GM23338 (cell line): ENCODE measurements at regions not wholly inside any gene's neighbourhood (a gene's known extent, or its start where the extent isn't known, plus 50 kb on each side); places are given as distances from the start of the nearest gene placed in this dataset.

Experiments used
- ATAC-seq: fragments of 200-7000 bp; cut with Tn5 transposase; 3 replicates; pipeline ENCODE4 v1.9.1; 2020
- DNase-seq: peaks from one replicate; pipeline ENCODE4 v3.0.0-alpha.2; 2015; ENCODE audit warnings: low spot score
- H2AFZ ChIP-seq: fragments of 200-600 bp; sonication (generic); 2 replicates; pipeline ENCODE4 v1.8.0; 2016; ENCODE audit warnings: antibody characterized with exemption, mild to moderate bottlenecking, moderate library complexity
- H3F3A ChIP-seq: fragments of 200-600 bp; sonication (generic); replicated peaks from 2 replicates; pipeline ENCODE4 v1.8.0; 2017; ENCODE audit warnings: antibody characterized with exemption, mixed run types, low read depth
- H3K27ac ChIP-seq: fragments of 200-600 bp; sonication (generic); 2 replicates; pipeline ENCODE4 v1.6.1; 2016; ENCODE audit warnings: low read depth
- H3K27me3 ChIP-seq: fragments of 200-600 bp; sonication (generic); 2 replicates; pipeline ENCODE4 v1.8.0; 2016; ENCODE audit warnings: mild to moderate bottlenecking, mixed run types, moderate library complexity; ENCODE audit not compliant: insufficient read depth
- H3K36me3 ChIP-seq: fragments of 200-600 bp; sonication (generic); 2 replicates; pipeline ENCODE4 v1.8.0; 2016; ENCODE audit warnings: mild to moderate bottlenecking; ENCODE audit not compliant: insufficient read depth
- H3K4me1 ChIP-seq: fragments of 200-600 bp; sonication (generic); 2 replicates; pipeline ENCODE4 v1.8.0; 2016; ENCODE audit warnings: mild to moderate bottlenecking, moderate library complexity; ENCODE audit not compliant: insufficient read depth
- H3K4me2 ChIP-seq: fragments of 200-600 bp; sonication (generic); 2 replicates; pipeline ENCODE4 v1.7.1; 2017; ENCODE audit warnings: mixed run types
- H3K4me3 ChIP-seq: fragments of 200-600 bp; sonication (generic); 2 replicates; pipeline ENCODE4 v1.6.1; 2016; ENCODE audit warnings: mixed run types
- H3K79me2 ChIP-seq: fragments of 200-600 bp; sonication (generic); replicated peaks from 2 replicates; pipeline ENCODE4 v1.8.0; 2017; ENCODE audit warnings: mild to moderate bottlenecking; ENCODE audit not compliant: insufficient read depth
- H3K9me2 ChIP-seq: fragments of 200-600 bp; sonication (generic); 2 replicates; pipeline ENCODE4 v1.8.0; 2017; ENCODE audit not compliant: insufficient read depth
- H4K20me1 ChIP-seq: fragments of 200-600 bp; sonication (generic); replicated peaks from 2 replicates; pipeline ENCODE4 v1.8.0; 2017; ENCODE audit warnings: mild to moderate bottlenecking; ENCODE audit not compliant: insufficient read depth
- H3K27ac Mint-ChIP-seq: 2 replicates; pipeline ENCODE4 v1.8.0; 2020; ENCODE audit warnings: inconsistent platforms, mild to moderate bottlenecking, moderate library complexity, mixed read lengths
- H3K27me3 Mint-ChIP-seq: 3 replicates; pipeline ENCODE4 v1.8.0; 2022; ENCODE audit warnings: low read depth, mild to moderate bottlenecking, moderate library complexity, mixed read lengths, inconsistent platforms; ENCODE audit not compliant: insufficient read depth, poor library complexity
- H3K36me3 Mint-ChIP-seq: 3 replicates; pipeline ENCODE4 v1.8.0; 2021; ENCODE audit warnings: low read depth, mild to moderate bottlenecking, inconsistent platforms, moderate library complexity, mixed read lengths
- H3K4me1 Mint-ChIP-seq: 3 replicates; pipeline ENCODE4 v1.8.0; 2020; ENCODE audit warnings: mild to moderate bottlenecking, inconsistent platforms, mixed read lengths
- H3K4me3 Mint-ChIP-seq: 3 replicates; pipeline ENCODE4 v1.8.0; 2021; ENCODE audit warnings: moderate library complexity, mild to moderate bottlenecking, inconsistent platforms, mixed read lengths
- H3K9me3 Mint-ChIP-seq: 3 replicates; pipeline ENCODE4 v1.8.0; 2020; ENCODE audit warnings: moderate library complexity, mild to moderate bottlenecking, inconsistent platforms, mixed read lengths
- CREB1 ChIP-seq: fragments of 250-450 bp; sonication (Bioruptor Pico); IDR thresholded peaks from 2 replicates; pipeline ENCODE4 v1.5.0; 2020; ENCODE audit warnings: low read depth, mild to moderate bottlenecking, moderate library complexity
- EZH2 ChIP-seq: fragments of 200-600 bp; sonication (generic); IDR thresholded peaks from one replicate; pipeline ENCODE4 v1.8.0; 2017; ENCODE audit warnings: antibody characterized with exemption, mild to moderate bottlenecking, low read depth; ENCODE audit not compliant: unreplicated experiment
- EZH2phosphoT487 ChIP-seq: fragments of 200-600 bp; sonication (generic); IDR thresholded peaks from one replicate; pipeline ENCODE4 v1.8.1; 2018; ENCODE audit warnings: antibody characterized with exemption; ENCODE audit not compliant: unreplicated experiment
- JUNB ChIP-seq: IDR thresholded peaks from one replicate; pipeline ENCODE4 v1.6.1; 2016; ENCODE audit warnings: antibody characterized with exemption; ENCODE audit not compliant: unreplicated experiment
- NANOG ChIP-seq: IDR thresholded peaks from 2 replicates; pipeline ENCODE4 v1.6.1; 2016; ENCODE audit warnings: antibody characterized with exemption, borderline replicate concordance
- POLR2AphosphoS5 ChIP-seq: IDR thresholded peaks from 2 replicates; pipeline ENCODE4 v1.6.1; 2016; ENCODE audit warnings: antibody characterized with exemption, low read depth
- STAT1 ChIP-seq: IDR thresholded peaks from one replicate; pipeline ENCODE4 v1.6.1; 2016; ENCODE audit warnings: antibody characterized with exemption; ENCODE audit not compliant: unreplicated experiment
- ZNF114 ChIP-seq: fragments of 250-450 bp; sonication (Bioruptor Pico); IDR thresholded peaks from 2 replicates; pipeline ENCODE4 v1.5.0; 2020; ENCODE audit warnings: mild to moderate bottlenecking, moderate library complexity
- ZNF331 ChIP-seq: fragments of 250-450 bp; sonication (Bioruptor Pico); IDR thresholded peaks from 2 replicates; pipeline ENCODE4 v1.5.0; 2020; ENCODE audit warnings: low read depth, mild to moderate bottlenecking, moderate library complexity
- TF ChIP-seq, protein P1 (sequence below): fragments of 250-450 bp; sonication (Bioruptor Pico); IDR thresholded peaks from 2 replicates; pipeline ENCODE4 v1.5.0; 2020; ENCODE audit warnings: mild to moderate bottlenecking, moderate library complexity
- TF ChIP-seq, protein P2 (sequence below): IDR thresholded peaks from 2 replicates; pipeline ENCODE4 v1.6.1; 2016; ENCODE audit warnings: antibody characterized with exemption
- TF ChIP-seq, protein P3 (sequence below): IDR thresholded peaks from one replicate; pipeline ENCODE4 v1.6.1; 2018; ENCODE audit warnings: antibody characterized with exemption; ENCODE audit not compliant: unreplicated experiment
- TF ChIP-seq, protein P4 (sequence below), 2 experiments: fragments of 200-600 bp in 1 of 2; sonication (generic) in 1 of 2; conservative IDR thresholded peaks; 2 replicates each; pipeline versions ENCODE4 v1.5.1 to v1.6.1; 2016 to 2017; ENCODE audit warnings: antibody characterized with exemption in 2 of 2, low read depth in 2 of 2, mild to moderate bottlenecking in 2 of 2, moderate library complexity in 1 of 2

DNA sequence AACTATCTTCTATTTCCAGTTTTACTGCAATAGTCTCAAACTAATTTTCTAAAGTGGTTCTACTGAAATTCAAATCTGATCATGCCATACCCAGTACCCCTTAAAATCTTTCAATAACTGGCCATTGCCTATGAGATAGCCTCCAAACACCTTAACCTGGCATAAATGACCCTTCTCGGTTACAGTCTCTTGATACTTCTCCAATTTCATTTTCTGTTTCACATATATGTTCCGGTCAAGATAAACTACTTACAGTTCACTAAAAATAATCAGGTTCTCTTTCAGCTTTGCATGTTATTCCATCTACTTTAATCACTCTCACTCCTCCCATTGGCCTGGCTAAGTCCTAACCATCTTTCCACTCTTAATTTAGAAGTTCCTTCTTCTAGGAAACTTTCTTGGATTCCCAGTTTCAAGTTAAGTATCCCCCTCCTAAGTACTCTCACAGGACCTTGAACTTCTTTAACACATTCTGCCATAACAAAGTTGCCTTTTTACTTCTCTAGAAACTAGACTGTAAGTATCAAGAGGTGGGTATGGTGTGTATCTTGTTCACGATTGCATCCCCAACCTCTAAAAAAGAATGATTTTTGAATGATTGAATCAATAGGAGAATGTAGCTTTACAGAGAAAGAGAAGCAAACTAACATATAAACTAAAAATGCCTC, 110.2 kb upstream of the RBBP8 start:
- no peaks in the 10 kb centered on the region for H4K20me1 ChIP-seq
- peaks cover 4% of the 10 kb centered on the region; the same call in 2 of the 3 replicates for H3K4me1 Mint-ChIP-seq
- no peaks in the 10 kb centered on the region for H3K27me3 Mint-ChIP-seq
- TF ChIP-seq, protein P1, sequence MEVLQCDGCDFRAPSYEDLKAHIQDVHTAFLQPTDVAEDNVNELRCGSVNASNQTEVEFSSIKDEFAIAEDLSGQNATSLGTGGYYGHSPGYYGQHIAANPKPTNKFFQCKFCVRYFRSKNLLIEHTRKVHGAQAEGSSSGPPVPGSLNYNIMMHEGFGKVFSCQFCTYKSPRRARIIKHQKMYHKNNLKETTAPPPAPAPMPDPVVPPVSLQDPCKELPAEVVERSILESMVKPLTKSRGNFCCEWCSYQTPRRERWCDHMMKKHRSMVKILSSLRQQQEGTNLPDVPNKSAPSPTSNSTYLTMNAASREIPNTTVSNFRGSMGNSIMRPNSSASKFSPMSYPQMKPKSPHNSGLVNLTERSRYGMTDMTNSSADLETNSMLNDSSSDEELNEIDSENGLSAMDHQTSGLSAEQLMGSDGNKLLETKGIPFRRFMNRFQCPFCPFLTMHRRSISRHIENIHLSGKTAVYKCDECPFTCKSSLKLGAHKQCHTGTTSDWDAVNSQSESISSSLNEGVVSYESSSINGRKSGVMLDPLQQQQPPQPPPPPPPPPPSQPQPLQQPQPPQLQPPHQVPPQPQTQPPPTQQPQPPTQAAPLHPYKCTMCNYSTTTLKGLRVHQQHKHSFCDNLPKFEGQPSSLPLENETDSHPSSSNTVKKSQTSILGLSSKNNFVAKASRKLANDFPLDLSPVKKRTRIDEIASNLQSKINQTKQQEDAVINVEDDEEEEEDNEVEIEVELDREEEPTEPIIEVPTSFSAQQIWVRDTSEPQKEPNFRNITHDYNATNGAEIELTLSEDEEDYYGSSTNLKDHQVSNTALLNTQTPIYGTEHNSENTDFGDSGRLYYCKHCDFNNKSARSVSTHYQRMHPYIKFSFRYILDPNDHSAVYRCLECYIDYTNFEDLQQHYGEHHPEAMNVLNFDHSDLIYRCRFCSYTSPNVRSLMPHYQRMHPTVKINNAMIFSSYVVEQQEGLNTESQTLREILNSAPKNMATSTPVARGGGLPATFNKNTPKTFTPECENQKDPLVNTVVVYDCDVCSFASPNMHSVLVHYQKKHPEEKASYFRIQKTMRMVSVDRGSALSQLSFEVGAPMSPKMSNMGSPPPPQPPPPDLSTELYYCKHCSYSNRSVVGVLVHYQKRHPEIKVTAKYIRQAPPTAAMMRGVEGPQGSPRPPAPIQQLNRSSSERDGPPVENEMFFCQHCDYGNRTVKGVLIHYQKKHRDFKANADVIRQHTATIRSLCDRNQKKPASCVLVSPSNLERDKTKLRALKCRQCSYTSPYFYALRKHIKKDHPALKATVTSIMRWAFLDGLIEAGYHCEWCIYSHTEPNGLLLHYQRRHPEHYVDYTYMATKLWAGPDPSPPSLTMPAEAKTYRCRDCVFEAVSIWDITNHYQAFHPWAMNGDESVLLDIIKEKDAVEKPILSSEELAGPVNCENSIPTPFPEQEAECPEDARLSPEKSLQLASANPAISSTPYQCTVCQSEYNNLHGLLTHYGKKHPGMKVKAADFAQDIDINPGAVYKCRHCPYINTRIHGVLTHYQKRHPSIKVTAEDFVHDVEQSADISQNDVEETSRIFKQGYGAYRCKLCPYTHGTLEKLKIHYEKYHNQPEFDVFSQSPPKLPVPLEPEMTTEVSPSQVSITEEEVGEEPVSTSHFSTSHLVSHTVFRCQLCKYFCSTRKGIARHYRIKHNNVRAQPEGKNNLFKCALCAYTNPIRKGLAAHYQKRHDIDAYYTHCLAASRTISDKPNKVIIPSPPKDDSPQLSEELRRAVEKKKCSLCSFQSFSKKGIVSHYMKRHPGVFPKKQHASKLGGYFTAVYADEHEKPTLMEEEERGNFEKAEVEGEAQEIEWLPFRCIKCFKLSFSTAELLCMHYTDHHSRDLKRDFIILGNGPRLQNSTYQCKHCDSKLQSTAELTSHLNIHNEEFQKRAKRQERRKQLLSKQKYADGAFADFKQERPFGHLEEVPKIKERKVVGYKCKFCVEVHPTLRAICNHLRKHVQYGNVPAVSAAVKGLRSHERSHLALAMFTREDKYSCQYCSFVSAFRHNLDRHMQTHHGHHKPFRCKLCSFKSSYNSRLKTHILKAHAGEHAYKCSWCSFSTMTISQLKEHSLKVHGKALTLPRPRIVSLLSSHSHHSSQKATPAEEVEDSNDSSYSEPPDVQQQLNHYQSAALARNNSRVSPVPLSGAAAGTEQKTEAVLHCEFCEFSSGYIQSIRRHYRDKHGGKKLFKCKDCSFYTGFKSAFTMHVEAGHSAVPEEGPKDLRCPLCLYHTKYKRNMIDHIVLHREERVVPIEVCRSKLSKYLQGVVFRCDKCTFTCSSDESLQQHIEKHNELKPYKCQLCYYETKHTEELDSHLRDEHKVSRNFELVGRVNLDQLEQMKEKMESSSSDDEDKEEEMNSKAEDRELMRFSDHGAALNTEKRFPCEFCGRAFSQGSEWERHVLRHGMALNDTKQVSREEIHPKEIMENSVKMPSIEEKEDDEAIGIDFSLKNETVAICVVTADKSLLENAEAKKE (CRISPR knock-in tag) = no peak
- TF ChIP-seq POLR2AphosphoS5 (no peak), STAT1 (no peak), JUNB (no peak), ZNF114 (CRISPR knock-in tag) (no peak), CREB1 (CRISPR knock-in tag) (no peak), EZH2phosphoT487 (no peak), ZNF331 (CRISPR knock-in tag) (no peak), NANOG (no peak), EZH2 (no peak)
- TF ChIP-seq, protein P2, sequence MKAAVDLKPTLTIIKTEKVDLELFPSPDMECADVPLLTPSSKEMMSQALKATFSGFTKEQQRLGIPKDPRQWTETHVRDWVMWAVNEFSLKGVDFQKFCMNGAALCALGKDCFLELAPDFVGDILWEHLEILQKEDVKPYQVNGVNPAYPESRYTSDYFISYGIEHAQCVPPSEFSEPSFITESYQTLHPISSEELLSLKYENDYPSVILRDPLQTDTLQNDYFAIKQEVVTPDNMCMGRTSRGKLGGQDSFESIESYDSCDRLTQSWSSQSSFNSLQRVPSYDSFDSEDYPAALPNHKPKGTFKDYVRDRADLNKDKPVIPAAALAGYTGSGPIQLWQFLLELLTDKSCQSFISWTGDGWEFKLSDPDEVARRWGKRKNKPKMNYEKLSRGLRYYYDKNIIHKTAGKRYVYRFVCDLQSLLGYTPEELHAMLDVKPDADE = no peak
- TF ChIP-seq, protein P3, sequence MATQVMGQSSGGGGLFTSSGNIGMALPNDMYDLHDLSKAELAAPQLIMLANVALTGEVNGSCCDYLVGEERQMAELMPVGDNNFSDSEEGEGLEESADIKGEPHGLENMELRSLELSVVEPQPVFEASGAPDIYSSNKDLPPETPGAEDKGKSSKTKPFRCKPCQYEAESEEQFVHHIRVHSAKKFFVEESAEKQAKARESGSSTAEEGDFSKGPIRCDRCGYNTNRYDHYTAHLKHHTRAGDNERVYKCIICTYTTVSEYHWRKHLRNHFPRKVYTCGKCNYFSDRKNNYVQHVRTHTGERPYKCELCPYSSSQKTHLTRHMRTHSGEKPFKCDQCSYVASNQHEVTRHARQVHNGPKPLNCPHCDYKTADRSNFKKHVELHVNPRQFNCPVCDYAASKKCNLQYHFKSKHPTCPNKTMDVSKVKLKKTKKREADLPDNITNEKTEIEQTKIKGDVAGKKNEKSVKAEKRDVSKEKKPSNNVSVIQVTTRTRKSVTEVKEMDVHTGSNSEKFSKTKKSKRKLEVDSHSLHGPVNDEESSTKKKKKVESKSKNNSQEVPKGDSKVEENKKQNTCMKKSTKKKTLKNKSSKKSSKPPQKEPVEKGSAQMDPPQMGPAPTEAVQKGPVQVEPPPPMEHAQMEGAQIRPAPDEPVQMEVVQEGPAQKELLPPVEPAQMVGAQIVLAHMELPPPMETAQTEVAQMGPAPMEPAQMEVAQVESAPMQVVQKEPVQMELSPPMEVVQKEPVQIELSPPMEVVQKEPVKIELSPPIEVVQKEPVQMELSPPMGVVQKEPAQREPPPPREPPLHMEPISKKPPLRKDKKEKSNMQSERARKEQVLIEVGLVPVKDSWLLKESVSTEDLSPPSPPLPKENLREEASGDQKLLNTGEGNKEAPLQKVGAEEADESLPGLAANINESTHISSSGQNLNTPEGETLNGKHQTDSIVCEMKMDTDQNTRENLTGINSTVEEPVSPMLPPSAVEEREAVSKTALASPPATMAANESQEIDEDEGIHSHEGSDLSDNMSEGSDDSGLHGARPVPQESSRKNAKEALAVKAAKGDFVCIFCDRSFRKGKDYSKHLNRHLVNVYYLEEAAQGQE = no peak
- TF ChIP-seq, protein P4, sequence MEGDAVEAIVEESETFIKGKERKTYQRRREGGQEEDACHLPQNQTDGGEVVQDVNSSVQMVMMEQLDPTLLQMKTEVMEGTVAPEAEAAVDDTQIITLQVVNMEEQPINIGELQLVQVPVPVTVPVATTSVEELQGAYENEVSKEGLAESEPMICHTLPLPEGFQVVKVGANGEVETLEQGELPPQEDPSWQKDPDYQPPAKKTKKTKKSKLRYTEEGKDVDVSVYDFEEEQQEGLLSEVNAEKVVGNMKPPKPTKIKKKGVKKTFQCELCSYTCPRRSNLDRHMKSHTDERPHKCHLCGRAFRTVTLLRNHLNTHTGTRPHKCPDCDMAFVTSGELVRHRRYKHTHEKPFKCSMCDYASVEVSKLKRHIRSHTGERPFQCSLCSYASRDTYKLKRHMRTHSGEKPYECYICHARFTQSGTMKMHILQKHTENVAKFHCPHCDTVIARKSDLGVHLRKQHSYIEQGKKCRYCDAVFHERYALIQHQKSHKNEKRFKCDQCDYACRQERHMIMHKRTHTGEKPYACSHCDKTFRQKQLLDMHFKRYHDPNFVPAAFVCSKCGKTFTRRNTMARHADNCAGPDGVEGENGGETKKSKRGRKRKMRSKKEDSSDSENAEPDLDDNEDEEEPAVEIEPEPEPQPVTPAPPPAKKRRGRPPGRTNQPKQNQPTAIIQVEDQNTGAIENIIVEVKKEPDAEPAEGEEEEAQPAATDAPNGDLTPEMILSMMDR (conservative IDR thresholded peaks at IDR 0.05; ENCODE audit: low read depth in 2 of 2) = no peak
- no peaks in the 10 kb centered on the region for H3K27me3 ChIP-seq
- no peak overlapping the region for H3K4me3 ChIP-seq
- H3K9me3 Mint-ChIP-seq = no peaks in the 10 kb centered on the region
- H3K36me3 ChIP-seq = no peaks in the 10 kb centered on the region
- no peaks in the 10 kb centered on the region for H3K36me3 Mint-ChIP-seq
- 0 out of 2 replicates have a peak overlapping the region, but pooled peaks have one; percentile 18 for H3K27ac ChIP-seq
- no peak overlapping the region for H3K4me3 Mint-ChIP-seq
- H3K9me2 ChIP-seq = no peaks in the 10 kb centered on the region
- no peak overlapping the region for H2AFZ ChIP-seq
- no peaks in the 10 kb centered on the region for H3F3A ChIP-seq
- no peak overlapping the region for H3K27ac Mint-ChIP-seq
- peaks cover 11% of the 10 kb centered on the region for H3K4me1 ChIP-seq
- H3K4me2 ChIP-seq = no peak overlapping the region; the same call in 1 of the 2 replicates
- DNase-seq (no peak), ATAC-seq (no peak)
- no peaks in the 10 kb centered on the region for H3K79me2 ChIP-seq
